ENCODE measurements at regions not wholly inside any gene's neighbourhood (a gene's known extent, or its start where the extent isn't known, plus 50 kb on each side); places are given as distances from the start of the nearest gene placed in this dataset.
A peak's percentile ranks its signal among the peaks of the same experiment; 100 is the strongest.

DNA sequence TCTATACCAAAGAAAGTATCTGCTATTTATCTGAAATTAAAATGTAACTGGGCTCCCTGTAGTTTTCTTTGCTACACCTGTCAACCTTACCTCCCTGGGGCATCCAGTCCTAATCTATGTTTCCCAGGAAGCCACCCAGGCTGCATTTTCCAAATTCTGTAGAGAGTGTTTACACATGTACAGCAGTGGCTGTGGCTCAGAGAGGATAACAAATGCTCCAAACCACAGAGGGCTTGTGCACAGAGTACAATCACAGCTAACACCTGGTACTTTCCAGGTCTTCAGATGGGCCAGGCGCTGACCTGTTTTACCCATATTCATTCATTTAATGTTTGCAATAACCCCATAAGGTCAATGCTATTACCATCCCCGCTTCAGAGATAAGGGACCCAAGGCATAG lies 146.5 kb upstream of the TNR start:
- H3K36me3 ChIP-seq: no peaks in the 10 kb centered on the region
- no peaks in the 10 kb centered on the region for H3K27me3 ChIP-seq
- WGBS, 2 donors (ENCODE audit: low coverage in 1 of 2): 100% methylated on average over 2 of the region's 2 CpGs
- no peaks in the 10 kb centered on the region for H3K9me3 ChIP-seq
- ATAC-seq: no peak
- H3K4me1 ChIP-seq: peaks cover 0 to 12% (median 3%) of the 10 kb centered on the region in 3 donors
- H3K4me3 ChIP-seq: no peak overlapping the region
- H3K27ac ChIP-seq: no peak overlapping the region
- TF ChIP-seq, protein P1, sequence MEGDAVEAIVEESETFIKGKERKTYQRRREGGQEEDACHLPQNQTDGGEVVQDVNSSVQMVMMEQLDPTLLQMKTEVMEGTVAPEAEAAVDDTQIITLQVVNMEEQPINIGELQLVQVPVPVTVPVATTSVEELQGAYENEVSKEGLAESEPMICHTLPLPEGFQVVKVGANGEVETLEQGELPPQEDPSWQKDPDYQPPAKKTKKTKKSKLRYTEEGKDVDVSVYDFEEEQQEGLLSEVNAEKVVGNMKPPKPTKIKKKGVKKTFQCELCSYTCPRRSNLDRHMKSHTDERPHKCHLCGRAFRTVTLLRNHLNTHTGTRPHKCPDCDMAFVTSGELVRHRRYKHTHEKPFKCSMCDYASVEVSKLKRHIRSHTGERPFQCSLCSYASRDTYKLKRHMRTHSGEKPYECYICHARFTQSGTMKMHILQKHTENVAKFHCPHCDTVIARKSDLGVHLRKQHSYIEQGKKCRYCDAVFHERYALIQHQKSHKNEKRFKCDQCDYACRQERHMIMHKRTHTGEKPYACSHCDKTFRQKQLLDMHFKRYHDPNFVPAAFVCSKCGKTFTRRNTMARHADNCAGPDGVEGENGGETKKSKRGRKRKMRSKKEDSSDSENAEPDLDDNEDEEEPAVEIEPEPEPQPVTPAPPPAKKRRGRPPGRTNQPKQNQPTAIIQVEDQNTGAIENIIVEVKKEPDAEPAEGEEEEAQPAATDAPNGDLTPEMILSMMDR (IDR thresholded peaks at IDR 0.05): no peak
- TF ChIP-seq POLR2A (IDR thresholded peaks at IDR 0.05) (no peak), POLR2AphosphoS5 (IDR thresholded peaks at IDR 0.05) (no peak), EP300 (IDR thresholded peaks at IDR 0.05) (no peak)

DNA sequence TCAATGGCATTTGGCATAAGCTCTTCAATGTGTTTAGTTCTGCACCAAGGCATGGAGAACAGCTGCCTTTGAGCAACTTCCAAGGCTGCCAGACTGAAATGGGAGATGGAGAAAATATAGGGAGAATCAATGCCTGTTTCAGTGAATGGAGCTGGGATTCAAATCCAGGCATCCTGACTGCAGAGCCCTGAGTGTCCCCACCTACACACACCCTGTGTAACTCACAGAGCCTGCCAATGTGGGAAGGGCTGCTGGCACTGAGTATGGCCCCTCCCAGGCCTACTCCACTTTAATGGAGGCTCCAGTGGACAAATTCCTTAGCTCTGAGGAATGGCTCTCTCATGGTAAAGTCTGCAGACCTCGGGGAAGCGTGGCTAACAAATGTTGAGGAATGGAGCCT lies 145.6 kb upstream of the TNR start:
- no peak for ATAC-seq
- Histone ChIP-seq H3K27me3 (no peaks in the 10 kb centered on the region), H3K4me1 (peaks cover 0 to 12% (median 3%) of the 10 kb centered on the region in 3 donors), H3K9me3 (no peaks in the 10 kb centered on the region), H3K27ac (no peak overlapping the region), H3K4me3 (no peak overlapping the region), H3K36me3 (no peaks in the 10 kb centered on the region)
- WGBS, 2 donors (ENCODE audit: low coverage in 1 of 2): no CpG with 5 or more reads among the region's 2 CpGs
- no peak for TF ChIP-seq POLR2A (IDR thresholded peaks at IDR 0.05)
- TF ChIP-seq, protein P1 (IDR thresholded peaks at IDR 0.05): no peak
- TF ChIP-seq EP300 (IDR thresholded peaks at IDR 0.05): no peak
- no peak for TF ChIP-seq POLR2AphosphoS5 (IDR thresholded peaks at IDR 0.05)

- H3K27ac ChIP-seq: no peak overlapping the region
- no peaks in the 10 kb centered on the region for H3K9me3 ChIP-seq
- H3K4me1 ChIP-seq: peaks cover 0 to 12% (median 3%) of the 10 kb centered on the region in 3 donors
- H3K4me3 ChIP-seq: no peak overlapping the region
- H3K27me3 ChIP-seq: no peaks in the 10 kb centered on the region
- WGBS, 2 donors (ENCODE audit: low coverage in 1 of 2): 0 to 57% methylated on average over 3 to 10 of the region's 17 CpGs
- H3K36me3 ChIP-seq: no peaks in the 10 kb centered on the region
- TF ChIP-seq, protein P1 (IDR thresholded peaks at IDR 0.05): peak in 3 of 4 experiments; percentile 31 to 80 (median 61)
- no peak for TF ChIP-seq EP300 (IDR thresholded peaks at IDR 0.05)
- peak; percentile 75 for ATAC-seq
Observed at GRCh38 chr1:175887981-175888428, 144.6 kb upstream of the TNR start.

- H3K27me3 ChIP-seq: no peaks in the 10 kb centered on the region
- no peak for TF ChIP-seq POLR2A (IDR thresholded peaks at IDR 0.05)
- TF ChIP-seq EP300 (IDR thresholded peaks at IDR 0.05): no peak
- TF ChIP-seq POLR2AphosphoS5 (IDR thresholded peaks at IDR 0.05): no peak
- TF ChIP-seq, protein P1 (IDR thresholded peaks at IDR 0.05): no peak
- no peak overlapping the region for H3K27ac ChIP-seq
- H3K9me3 ChIP-seq: no peaks in the 10 kb centered on the region
- no peaks in the 10 kb centered on the region for H3K36me3 ChIP-seq
- ATAC-seq: no peak
- WGBS, 2 donors (ENCODE audit: low coverage in 1 of 2): 79 to 95% methylated on average over 4 to 6 of the region's 20 CpGs
- H3K4me1 ChIP-seq: peaks cover 0 to 12% (median 3%) of the 10 kb centered on the region in 3 donors
- no peak overlapping the region for H3K4me3 ChIP-seq
Observed at GRCh38 chr1:175887521-175887920, 144.1 kb upstream of the TNR start.

GRCh38 chr1:175885326-175885725 lies 141.9 kb upstream of the TNR start:
- H3K36me3 ChIP-seq: no peaks in the 10 kb centered on the region
- H3K9me3 ChIP-seq: no peaks in the 10 kb centered on the region
- H3K4me1 ChIP-seq: peaks cover 0 to 12% (median 3%) of the 10 kb centered on the region in 3 donors
- ATAC-seq: peak; percentile 8
- TF ChIP-seq EP300 (IDR thresholded peaks at IDR 0.05) (no peak), POLR2AphosphoS5 (IDR thresholded peaks at IDR 0.05) (no peak), POLR2A (IDR thresholded peaks at IDR 0.05) (no peak)
- TF ChIP-seq, protein P1 (IDR thresholded peaks at IDR 0.05): no peak
- H3K4me3 ChIP-seq: no peak overlapping the region
- no peaks in the 10 kb centered on the region for H3K27me3 ChIP-seq
- peak overlapping the region in 1 of 4 donors; percentile 14 for H3K27ac ChIP-seq

All from gastroesophageal sphincter (tissue), 4 donors.